ENCODE measurements at regions not wholly inside any gene's neighbourhood (a gene's known extent, or its start where the extent isn't known, plus 50 kb on each side); places are given as distances from the start of the nearest gene placed in this dataset.
"Not testable (repeated sequence)": the region's sequence is repeated elsewhere in the genome, so short reads cannot be mapped to it uniquely, and the experiment has no call there.

DNA sequence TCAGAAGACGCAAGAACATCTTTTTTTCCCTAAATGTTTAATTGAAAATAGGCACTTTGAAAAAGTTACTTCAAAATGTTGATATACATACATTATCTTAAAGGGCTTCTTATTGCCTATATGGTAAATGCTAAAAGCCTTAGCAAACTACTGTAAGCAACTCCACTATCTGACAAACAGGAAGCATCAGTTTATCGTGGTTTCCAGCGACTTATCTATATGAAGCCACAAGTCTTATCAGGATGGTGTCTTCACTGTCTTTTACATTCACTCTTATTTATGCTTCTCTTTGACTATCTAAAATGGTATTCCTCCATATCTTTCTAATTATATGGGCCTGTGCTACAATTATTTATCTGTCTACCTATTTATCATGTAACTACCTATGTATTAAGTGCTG, 2091.9 kb downstream of the LRRC4C start:
- Histone ChIP-seq H3K27me3 (ENCODE audit: control insufficient read depth, insufficient read depth, low read length) (no peaks in the 10 kb centered on the region), H3K4me3 (ENCODE audit: low read length) (no peak overlapping the region), H3K36me3 (ENCODE audit: control insufficient read depth, insufficient read depth, low read length) (no peaks in the 10 kb centered on the region), H3K9ac (ENCODE audit: low read length) (no peak overlapping the region), H3K4me1 (ENCODE audit: control insufficient read depth, insufficient read depth, low read length) (no peaks in the 10 kb centered on the region), H3K27ac (ENCODE audit: low read depth, low read length) (no peak overlapping the region)

GRCh38 chr11:39365809-39366436, 2093.5 kb downstream of the LRRC4C start:
- H3K4me1 ChIP-seq (ENCODE audit: control insufficient read depth, insufficient read depth, low read length): no peaks in the 10 kb centered on the region
- H3K4me3 ChIP-seq (ENCODE audit: low read length): no peak overlapping the region
- no peaks in the 10 kb centered on the region for H3K36me3 ChIP-seq (ENCODE audit: control insufficient read depth, insufficient read depth, low read length)
- H3K27ac ChIP-seq (ENCODE audit: low read depth, low read length): no peak overlapping the region
- no peaks in the 10 kb centered on the region for H3K27me3 ChIP-seq (ENCODE audit: control insufficient read depth, insufficient read depth, low read length)
- H3K9ac ChIP-seq (ENCODE audit: low read length): no peak overlapping the region

DNA sequence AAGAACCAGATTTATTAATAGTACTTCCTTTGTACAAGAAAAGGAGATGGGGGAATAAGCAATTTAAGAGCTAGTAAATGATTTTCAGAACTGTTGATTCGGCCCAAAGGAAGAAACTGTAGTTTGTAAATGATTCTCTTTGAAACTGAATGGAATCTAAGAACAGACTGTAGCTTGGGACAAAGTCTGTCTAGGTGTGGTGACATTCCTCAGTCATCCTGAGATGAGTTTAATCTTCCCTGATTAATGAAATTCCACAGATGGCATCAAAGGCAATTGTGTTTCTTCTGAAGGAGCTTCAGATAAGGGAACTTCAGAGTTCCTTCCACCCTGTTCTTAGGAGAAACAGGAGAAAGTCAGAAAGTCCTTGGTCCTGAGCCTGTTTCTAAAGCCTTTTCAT, 2095.9 kb downstream of the LRRC4C start:
- H3K9ac ChIP-seq (ENCODE audit: low read length): no peak overlapping the region
- H3K4me3 ChIP-seq (ENCODE audit: low read length): no peak overlapping the region
- no peaks in the 10 kb centered on the region for H3K4me1 ChIP-seq (ENCODE audit: control insufficient read depth, insufficient read depth, low read length)
- no peak overlapping the region for H3K27ac ChIP-seq (ENCODE audit: low read depth, low read length)
- no peaks in the 10 kb centered on the region for H3K36me3 ChIP-seq (ENCODE audit: control insufficient read depth, insufficient read depth, low read length)
- H3K27me3 ChIP-seq (ENCODE audit: control insufficient read depth, insufficient read depth, low read length): no peaks in the 10 kb centered on the region

GRCh38 chr11:39361557-39361956, 2097.9 kb downstream of the LRRC4C start:
- no peaks in the 10 kb centered on the region for H3K27me3 ChIP-seq (ENCODE audit: control insufficient read depth, insufficient read depth, low read length)
- H3K4me1 ChIP-seq (ENCODE audit: control insufficient read depth, insufficient read depth, low read length): no peaks in the 10 kb centered on the region
- H3K9ac ChIP-seq (ENCODE audit: low read length): no peak overlapping the region
- no peak overlapping the region for H3K27ac ChIP-seq (ENCODE audit: low read depth, low read length)
- H3K36me3 ChIP-seq (ENCODE audit: control insufficient read depth, insufficient read depth, low read length): no peaks in the 10 kb centered on the region
- H3K4me3 ChIP-seq (ENCODE audit: low read length): no peak overlapping the region

GRCh38 chr11:39345834-39346442, 2113.5 kb downstream of the LRRC4C start:
- Histone ChIP-seq H3K4me1 (ENCODE audit: control insufficient read depth, insufficient read depth, low read length) (no peaks in the 10 kb centered on the region), H3K36me3 (ENCODE audit: control insufficient read depth, insufficient read depth, low read length) (no peaks in the 10 kb centered on the region)

GRCh38 chr11:39341461-39341860, 2118.0 kb downstream of the LRRC4C start:
- no peak overlapping the region for H3K27ac ChIP-seq (ENCODE audit: low read depth, low read length)
- H3K4me3 ChIP-seq (ENCODE audit: low read length): no peak overlapping the region
- no peaks in the 10 kb centered on the region for H3K4me1 ChIP-seq (ENCODE audit: control insufficient read depth, insufficient read depth, low read length)
- no peaks in the 10 kb centered on the region for H3K36me3 ChIP-seq (ENCODE audit: control insufficient read depth, insufficient read depth, low read length)
- no peaks in the 10 kb centered on the region for H3K27me3 ChIP-seq (ENCODE audit: control insufficient read depth, insufficient read depth, low read length)
- H3K9ac ChIP-seq (ENCODE audit: low read length): no peak overlapping the region

More at GRCh38 chr11:39345834-39346442, 2113.5 kb downstream of the LRRC4C start:
- Histone ChIP-seq H3K27me3 (ENCODE audit: control insufficient read depth, insufficient read depth, low read length) (no peaks in the 10 kb centered on the region), H3K9ac (ENCODE audit: low read length) (no peak overlapping the region), H3K27ac (ENCODE audit: low read depth, low read length) (no peak overlapping the region), H3K4me3 (ENCODE audit: low read length) (no peak overlapping the region)

DNA sequence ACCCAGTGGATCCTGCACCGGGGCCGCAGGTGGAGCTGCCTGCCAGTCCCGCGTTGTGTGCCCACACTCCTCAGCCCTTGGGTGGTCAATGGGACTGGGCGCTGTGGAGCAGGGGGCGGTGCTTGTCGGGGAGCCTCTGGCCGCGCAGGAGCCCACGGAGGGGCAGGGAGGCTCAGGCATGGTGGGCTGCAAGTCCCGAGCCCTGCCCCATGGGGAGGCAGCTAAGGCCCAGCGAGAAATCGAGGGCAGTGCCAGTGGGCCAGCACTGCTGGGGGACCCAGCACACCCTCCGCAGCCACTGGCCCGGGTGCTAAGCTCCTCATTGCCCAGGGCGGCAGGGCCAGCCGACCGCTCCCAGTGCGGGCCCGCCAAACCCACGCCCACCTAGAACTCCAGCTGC, 2126.4 kb downstream of the LRRC4C start:
- not testable (repeated sequence) for H3K36me3 ChIP-seq (ENCODE audit: control insufficient read depth, insufficient read depth, low read length); H3K4me3 ChIP-seq (ENCODE audit: low read length); H3K9ac ChIP-seq (ENCODE audit: low read length); H3K4me1 ChIP-seq (ENCODE audit: control insufficient read depth, insufficient read depth, low read length); H3K27ac ChIP-seq (ENCODE audit: low read depth, low read length); H3K27me3 ChIP-seq (ENCODE audit: control insufficient read depth, insufficient read depth, low read length)

- no peak overlapping the region for H3K9ac ChIP-seq (ENCODE audit: low read length)
- no peaks in the 10 kb centered on the region for H3K36me3 ChIP-seq (ENCODE audit: control insufficient read depth, insufficient read depth, low read length)
- H3K27me3 ChIP-seq (ENCODE audit: control insufficient read depth, insufficient read depth, low read length): no peaks in the 10 kb centered on the region
- no peak overlapping the region for H3K4me3 ChIP-seq (ENCODE audit: low read length)
- no peaks in the 10 kb centered on the region for H3K4me1 ChIP-seq (ENCODE audit: control insufficient read depth, insufficient read depth, low read length)
- H3K27ac ChIP-seq (ENCODE audit: low read depth, low read length): no peak overlapping the region
Observed at GRCh38 chr11:39327302-39327701, 2132.2 kb downstream of the LRRC4C start.

DNA sequence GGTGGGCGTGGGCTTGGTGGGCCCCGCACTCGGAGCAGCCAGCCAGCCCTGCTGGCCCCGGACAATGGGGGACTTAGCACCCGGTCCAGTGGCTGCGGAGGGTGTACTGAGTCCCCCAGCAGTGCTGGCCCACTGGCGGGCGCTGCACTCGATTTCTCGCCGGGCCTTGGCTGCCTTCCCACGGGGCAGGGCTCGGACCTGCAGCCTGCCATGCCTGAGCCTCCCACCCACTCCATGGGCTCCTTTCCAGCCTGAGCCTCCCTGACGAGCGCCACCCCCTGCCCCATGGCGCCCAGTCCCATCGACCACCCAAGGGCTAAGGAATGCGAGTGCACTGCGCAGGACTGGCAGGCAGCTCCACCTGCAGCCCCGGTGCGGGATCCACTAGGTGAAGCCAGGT, 2147.6 kb downstream of the LRRC4C start:
- not testable (repeated sequence) for H3K27me3 ChIP-seq (ENCODE audit: control insufficient read depth, insufficient read depth, low read length); H3K4me3 ChIP-seq (ENCODE audit: low read length); H3K36me3 ChIP-seq (ENCODE audit: control insufficient read depth, insufficient read depth, low read length); H3K4me1 ChIP-seq (ENCODE audit: control insufficient read depth, insufficient read depth, low read length); H3K27ac ChIP-seq (ENCODE audit: low read depth, low read length); H3K9ac ChIP-seq (ENCODE audit: low read length)

DNA sequence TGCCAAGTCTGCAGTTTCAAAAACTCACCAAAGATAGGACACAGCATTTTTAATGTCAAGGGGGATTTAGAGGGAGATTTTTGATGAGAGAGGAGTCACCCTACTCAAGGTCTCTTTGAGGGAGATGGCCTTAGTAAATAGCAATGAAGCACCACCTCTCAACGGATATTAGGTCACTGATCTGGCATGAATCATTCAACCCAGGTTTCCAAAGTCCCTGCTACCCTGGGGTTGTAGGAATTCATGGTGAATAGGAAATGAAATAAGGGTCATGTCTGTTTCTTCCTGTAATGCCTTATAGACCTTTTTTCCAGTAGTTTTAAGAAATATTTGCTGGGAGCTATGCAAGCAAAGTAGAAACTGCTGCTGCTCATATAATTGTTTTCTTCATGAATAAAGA, 2154.9 kb downstream of the LRRC4C start:
- H3K27ac ChIP-seq (ENCODE audit: low read depth, low read length): no peak overlapping the region
- no peak overlapping the region for H3K4me3 ChIP-seq (ENCODE audit: low read length)
- H3K9ac ChIP-seq (ENCODE audit: low read length): no peak overlapping the region
- H3K27me3 ChIP-seq (ENCODE audit: control insufficient read depth, insufficient read depth, low read length): no peaks in the 10 kb centered on the region
- no peaks in the 10 kb centered on the region for H3K4me1 ChIP-seq (ENCODE audit: control insufficient read depth, insufficient read depth, low read length)
- no peaks in the 10 kb centered on the region for H3K36me3 ChIP-seq (ENCODE audit: control insufficient read depth, insufficient read depth, low read length)

DNA sequence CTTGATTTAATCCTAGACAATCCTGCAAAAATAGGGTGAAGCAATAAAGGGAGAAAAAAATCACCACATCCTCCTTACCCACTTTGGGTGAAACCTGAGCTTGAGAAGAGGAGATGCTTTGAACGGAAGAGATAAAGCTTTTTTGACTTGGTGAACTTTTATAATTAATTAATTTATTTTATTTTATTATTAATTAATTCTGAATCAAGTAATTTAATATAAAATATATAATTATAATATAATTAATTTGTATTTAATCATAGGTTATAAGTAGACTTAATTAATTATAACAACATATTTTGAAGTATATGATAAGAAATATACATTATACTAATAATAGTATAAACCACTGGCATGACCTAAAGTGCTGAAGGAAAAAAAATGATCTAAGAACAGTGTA, 2164.8 kb downstream of the LRRC4C start:
- no peak overlapping the region for H3K4me3 ChIP-seq (ENCODE audit: low read length)
- H3K36me3 ChIP-seq (ENCODE audit: control insufficient read depth, insufficient read depth, low read length): no peaks in the 10 kb centered on the region
- H3K9ac ChIP-seq (ENCODE audit: low read length): no peak overlapping the region
- no peaks in the 10 kb centered on the region for H3K27me3 ChIP-seq (ENCODE audit: control insufficient read depth, insufficient read depth, low read length)
- H3K27ac ChIP-seq (ENCODE audit: low read depth, low read length): no peak overlapping the region
- H3K4me1 ChIP-seq (ENCODE audit: control insufficient read depth, insufficient read depth, low read length): no peaks in the 10 kb centered on the region

- Histone ChIP-seq H3K27ac (ENCODE audit: low read depth, low read length) (no peak overlapping the region), H3K27me3 (ENCODE audit: control insufficient read depth, insufficient read depth, low read length) (no peaks in the 10 kb centered on the region), H3K36me3 (ENCODE audit: control insufficient read depth, insufficient read depth, low read length) (no peaks in the 10 kb centered on the region), H3K4me3 (ENCODE audit: low read length) (no peak overlapping the region), H3K9ac (ENCODE audit: low read length) (no peak overlapping the region), H3K4me1 (ENCODE audit: control insufficient read depth, insufficient read depth, low read length) (no peaks in the 10 kb centered on the region)
Observed at GRCh38 chr11:39288011-39288410, 2171.4 kb downstream of the LRRC4C start.

DNA sequence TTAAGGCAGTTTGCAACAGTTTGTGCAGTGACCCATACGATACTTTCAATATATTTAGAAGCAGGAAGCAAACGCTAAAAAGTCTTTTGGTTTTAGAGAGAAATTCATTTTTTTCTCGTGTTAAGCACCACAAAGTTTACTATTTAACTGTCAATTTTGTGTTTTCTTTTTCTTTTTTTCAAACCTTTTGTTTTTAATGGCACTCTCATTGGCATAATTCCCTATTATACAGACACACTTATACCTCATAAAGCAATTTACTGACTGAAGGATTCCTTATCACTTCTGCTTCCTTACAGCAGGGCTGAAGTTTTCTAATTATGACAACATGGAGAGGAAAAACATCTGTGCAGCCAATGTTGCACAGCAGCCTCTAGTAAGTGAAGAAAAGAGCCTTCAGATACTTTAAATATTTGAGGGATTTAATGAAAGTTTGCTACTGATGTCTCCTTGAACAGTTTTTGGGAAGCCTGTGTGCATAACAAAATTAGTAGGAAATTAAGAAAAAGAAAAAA, 2191.2 kb downstream of the LRRC4C start:
- H3K4me1 ChIP-seq (ENCODE audit: control insufficient read depth, insufficient read depth, low read length): no peaks in the 10 kb centered on the region
- no peak overlapping the region for H3K9ac ChIP-seq (ENCODE audit: low read length)
- H3K27me3 ChIP-seq (ENCODE audit: control insufficient read depth, insufficient read depth, low read length): no peaks in the 10 kb centered on the region
- no peaks in the 10 kb centered on the region for H3K36me3 ChIP-seq (ENCODE audit: control insufficient read depth, insufficient read depth, low read length)
- H3K4me3 ChIP-seq (ENCODE audit: low read length): no peak overlapping the region
- H3K27ac ChIP-seq (ENCODE audit: low read depth, low read length): no peak overlapping the region
